SK-N-MC (cell line): ENCODE measurements at regions not wholly inside any gene's neighbourhood (a gene's known extent, or its start where the extent isn't known, plus 50 kb on each side); places are given as distances from the start of the nearest gene placed in this dataset.
A peak's percentile ranks its signal among the peaks of the same experiment; 100 is the strongest.

Experiments
- DNase-seq: peaks from one replicate; pipeline ENCODE4 v3.0.0-alpha.2; 2011; ENCODE audit warnings: low read depth, low spot score
- H3K27ac ChIP-seq: fragments of 200-600 bp; sonication (generic); 2 replicates; pipeline ENCODE4 v1.5.1; 2016; ENCODE audit warnings: mixed run types
- H3K36me3 ChIP-seq: fragments of 200-600 bp; sonication (generic); 2 replicates; pipeline ENCODE4 v1.6.1; 2017; ENCODE audit warnings: antibody characterized with exemption, low read length, mixed read lengths; ENCODE audit not compliant: insufficient read depth
- H3K4me3 ChIP-seq: fragments of 200-600 bp; sonication (generic); 2 replicates; pipeline ENCODE4 v1.5.1; 2016
- H3K9ac ChIP-seq: fragments of 200-600 bp; sonication (generic); 2 replicates; pipeline ENCODE4 v1.8.0; 2017; ENCODE audit warnings: mixed run types, mixed read lengths; ENCODE audit not compliant: insufficient read length
- H3K9me3 ChIP-seq: fragments of 200-600 bp; sonication (generic); 2 replicates; pipeline ENCODE4 v1.6.1; 2017; ENCODE audit warnings: low read depth, mild to moderate bottlenecking, antibody characterized with exemption, low read length, moderate library complexity, mixed read lengths
- EZH2 ChIP-seq: fragments of 200-600 bp; sonication (generic); IDR thresholded peaks from one replicate; pipeline ENCODE4 v1.6.1; 2017; ENCODE audit warnings: antibody characterized with exemption
- FOXP2 ChIP-seq: optimal IDR thresholded peaks from 2 replicates; pipeline ENCODE3; 2011; ENCODE audit warnings: mild to moderate bottlenecking, moderate library complexity; ENCODE audit not compliant: insufficient read depth; ENCODE audit errors: extremely low read length, control extremely low read depth
- POLR2AphosphoS5 ChIP-seq: IDR thresholded peaks from 2 replicates; pipeline ENCODE4 v1.6.1; 2012; ENCODE audit warnings: mild to moderate bottlenecking, low read depth, low read length, borderline replicate concordance

DNA sequence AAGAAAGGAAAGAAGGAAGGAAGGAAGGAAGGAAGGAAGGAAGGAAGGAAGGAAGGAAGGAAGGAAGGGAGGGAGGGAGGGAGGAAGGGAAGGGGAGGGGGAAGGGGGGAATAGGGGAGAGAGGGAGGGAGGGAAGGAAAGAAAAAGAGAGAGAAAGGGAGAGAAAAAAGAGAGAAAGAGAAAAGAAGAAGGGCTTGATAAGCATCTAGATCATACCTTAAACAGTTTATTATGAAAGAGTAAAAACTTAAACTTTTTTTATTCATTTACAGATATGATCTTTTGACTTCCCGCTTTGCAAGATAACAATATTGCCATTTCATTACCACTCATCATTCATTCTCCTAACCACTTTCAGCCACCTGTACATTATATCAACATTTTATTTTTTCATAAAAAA lies 53.6 kb upstream of the TMEM106B start:
- no peak for DNase-seq
- Histone ChIP-seq H3K4me3 (no peak overlapping the region), H3K36me3 (no peaks in the 10 kb centered on the region), H3K9ac (no peak overlapping the region), H3K27ac (no peak overlapping the region), H3K9me3 (no peaks in the 10 kb centered on the region)
- TF ChIP-seq FOXP2 (no peak), POLR2AphosphoS5 (no peak), EZH2 (no peak)

GRCh38 chr7:12158334-12159060 lies 52.6 kb upstream of the TMEM106B start:
- H3K36me3 ChIP-seq = no peaks in the 10 kb centered on the region
- H3K4me3 ChIP-seq = no peak overlapping the region
- no peak overlapping the region for H3K9ac ChIP-seq
- no peaks in the 10 kb centered on the region for H3K9me3 ChIP-seq
- no peak for DNase-seq
- peak overlapping the region; percentile 51 for H3K27ac ChIP-seq
- TF ChIP-seq EZH2 = no peak
- TF ChIP-seq POLR2AphosphoS5 = no peak
- TF ChIP-seq FOXP2 = no peak

DNA sequence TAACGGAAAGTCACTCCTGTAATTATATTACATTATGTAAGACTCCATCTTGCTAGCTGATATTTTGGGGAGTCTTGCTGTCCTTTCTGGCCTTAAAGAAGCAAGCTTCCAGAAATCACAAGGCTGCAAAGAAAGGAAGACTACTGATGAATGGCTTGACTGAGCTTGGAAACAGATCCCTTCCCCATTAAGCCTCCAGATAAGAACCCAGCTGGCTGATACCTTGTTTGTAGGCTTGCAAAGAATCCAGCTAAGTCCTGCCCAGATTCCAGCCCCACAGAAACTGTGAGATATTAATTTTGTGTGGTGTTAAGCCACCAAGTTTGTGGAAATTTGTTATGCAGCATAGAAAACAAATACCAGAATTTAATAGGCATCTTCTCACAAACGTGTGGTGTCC lies 49.9 kb upstream of the TMEM106B start:
- Histone ChIP-seq H3K9me3 (no peaks in the 10 kb centered on the region), H3K4me3 (no peak overlapping the region), H3K36me3 (no peaks in the 10 kb centered on the region), H3K9ac (no peak overlapping the region), H3K27ac (no peak overlapping the region)
- no peak for DNase-seq
- TF ChIP-seq FOXP2 (no peak), POLR2AphosphoS5 (no peak), EZH2 (no peak)
